Myocyte (in vitro differentiated cells): ENCODE measurements at regions not wholly inside any gene's neighbourhood (a gene's known extent, or its start where the extent isn't known, plus 50 kb on each side); places are given as distances from the start of the nearest gene placed in this dataset.

Experiments used
- DNase-seq: peaks from one replicate; pipeline ENCODE4 v3.0.0-alpha.2; 2012; ENCODE audit warnings: low read depth

- peak; percentile 38 for DNase-seq
Observed at GRCh38 chr6:134744301-134744700, 205.6 kb downstream of the ALDH8A1 start.

GRCh38 chr6:134741200-134741536, 208.7 kb downstream of the ALDH8A1 start:
- no peak for DNase-seq

- peak; percentile 20 for DNase-seq
Observed at GRCh38 chr6:134740473-134741199, 209.3 kb downstream of the ALDH8A1 start.

- DNase-seq = no peak
Observed at GRCh38 chr6:134740027-134740373, 209.9 kb downstream of the ALDH8A1 start.

- DNase-seq = peak; percentile 26
Observed at GRCh38 chr6:134739299-134740026, 210.4 kb downstream of the ALDH8A1 start.

- no peak for DNase-seq
Observed at GRCh38 chr6:134738211-134738885, 211.6 kb downstream of the ALDH8A1 start.

GRCh38 chr6:134735461-134735860, 214.4 kb downstream of the ALDH8A1 start:
- DNase-seq = no peak

GRCh38 chr6:134734312-134734869, 215.5 kb downstream of the ALDH8A1 start:
- no peak for DNase-seq

GRCh38 chr6:134733801-134734200, 216.1 kb downstream of the ALDH8A1 start:
- DNase-seq = no peak

- no peak for DNase-seq
Observed at GRCh38 chr6:134732763-134733162, 217.1 kb downstream of the ALDH8A1 start.

- no peak for DNase-seq
Observed at GRCh38 chr6:134731615-134732014, 218.3 kb downstream of the ALDH8A1 start.

- no peak for DNase-seq
Observed at GRCh38 chr6:134730013-134730412, 219.9 kb downstream of the ALDH8A1 start.

GRCh38 chr6:134729561-134729960, 220.3 kb downstream of the ALDH8A1 start:
- DNase-seq = no peak

GRCh38 chr6:134727081-134727480, 222.8 kb downstream of the ALDH8A1 start:
- no peak for DNase-seq

GRCh38 chr6:134725590-134725989, 224.3 kb downstream of the ALDH8A1 start:
- DNase-seq = no peak

GRCh38 chr6:134724771-134725340, 225.0 kb downstream of the ALDH8A1 start:
- DNase-seq = no peak

- DNase-seq = no peak
Observed at GRCh38 chr6:134723081-134723871, 226.6 kb downstream of the ALDH8A1 start.

GRCh38 chr6:134722200-134722870, 227.6 kb downstream of the ALDH8A1 start:
- no peak for DNase-seq

GRCh38 chr6:134721060-134721405, 228.9 kb downstream of the ALDH8A1 start:
- no peak for DNase-seq

- DNase-seq = no peak
Observed at GRCh38 chr6:134720353-134721059, 229.4 kb downstream of the ALDH8A1 start.
